CD4-positive, alpha-beta T cell (primary cell): ENCODE measurements at regions not wholly inside any gene's neighbourhood (a gene's known extent, or its start where the extent isn't known, plus 50 kb on each side); places are given as distances from the start of the nearest gene placed in this dataset.
"Not testable (repeated sequence)": the region's sequence is repeated elsewhere in the genome, so short reads cannot be mapped to it uniquely, and the experiment has no call there.

Experiments used
- ATAC-seq: fragments of 200-7000 bp; cut with Tn5 transposase; one replicate; pipeline ENCODE4 v1.10.0; 2022; ENCODE audit warnings: mild to moderate bottlenecking; ENCODE audit not compliant: poor library complexity
- CTCF ChIA-PET: fragments of 350-600 bp; sonication (Branson Sonifier 250); formaldehyde crosslinking; loops from one replicate; lab custom pipeline; 2021; ENCODE audit warnings: antibody characterized with exemption, inconsistent platforms; lab: Charles Lee
- POLR2A ChIA-PET: fragments of 350-600 bp; sonication (Branson Sonifier 250); formaldehyde crosslinking; loops from one replicate; lab custom pipeline; 2021; ENCODE audit warnings: antibody characterized with exemption, inconsistent platforms; lab: Charles Lee
- DNase-seq, 14 experiments: peaks; one replicate each; pipeline ENCODE4 v3.0.0-alpha.2; 2013 to 2020; ENCODE audit warnings: mixed read lengths in 2 of 14
- H3K27ac ChIP-seq, 2 donors: one replicate each; pipeline versions ENCODE4 v1.5.1 to v1.7.0; 2013; ENCODE audit warnings: low read length in 2 of 2, low read depth in 1 of 2, mild to moderate bottlenecking in 1 of 2
- H3K27me3 ChIP-seq, 2 experiments: 1 replicate in 1 of 2; 2 replicates in 1 of 2; pipeline versions ENCODE4 v1.6.1 to v1.7.0; 2013; ENCODE audit warnings: low read length in 2 of 2, control low read depth in 1 of 2, mild to moderate bottlenecking in 1 of 2, moderate library complexity in 1 of 2; ENCODE audit not compliant: insufficient read depth in 2 of 2, control insufficient read depth in 1 of 2
- H3K36me3 ChIP-seq: one replicate; pipeline ENCODE4 v1.6.1; 2013; ENCODE audit warnings: low read length, control low read depth; ENCODE audit not compliant: insufficient read depth
- H3K4me1 ChIP-seq: one replicate; pipeline ENCODE4 v1.6.1; 2013; ENCODE audit warnings: low read length, control low read depth; ENCODE audit not compliant: insufficient read depth
- H3K4me3 ChIP-seq: one replicate; pipeline ENCODE4 v1.5.1; 2013; ENCODE audit warnings: mild to moderate bottlenecking, low read length, moderate library complexity
- H3K9me3 ChIP-seq, 2 experiments: 1 replicate in 1 of 2; 2 replicates in 1 of 2; pipeline versions ENCODE4 v1.6.1 to v1.7.0; 2013; ENCODE audit warnings: low read length in 2 of 2, mild to moderate bottlenecking in 2 of 2, control low read depth in 1 of 2, moderate library complexity in 1 of 2; ENCODE audit not compliant: control insufficient read depth in 1 of 2, insufficient read depth in 1 of 2
- H3K27ac Mint-ChIP-seq: one replicate; pipeline ENCODE4 v1.8.0; 2020; ENCODE audit warnings: mixed read lengths
- H3K27me3 Mint-ChIP-seq: one replicate; pipeline ENCODE4 v1.8.0; 2021; ENCODE audit warnings: mixed read lengths
- H3K36me3 Mint-ChIP-seq: one replicate; pipeline ENCODE4 v1.8.0; 2021; ENCODE audit warnings: low read depth, mixed read lengths
- H3K4me1 Mint-ChIP-seq: one replicate; pipeline ENCODE4 v1.8.0; 2021; ENCODE audit warnings: low read depth, mixed read lengths
- H3K4me3 Mint-ChIP-seq: one replicate; pipeline ENCODE4 v1.8.0; 2020; ENCODE audit warnings: mild to moderate bottlenecking, mixed read lengths
- H3K9me3 Mint-ChIP-seq: one replicate; pipeline ENCODE4 v1.8.0; 2020; ENCODE audit warnings: mixed read lengths
- CTCF ChIP-seq: fragments of 200-600 bp; IDR thresholded peaks from one replicate; pipeline ENCODE4 v1.8.0; 2022; ENCODE audit warnings: antibody characterized with exemption, mild to moderate bottlenecking
- intact Hi-C, 2 experiments: fragments of 100-400 bp; cut with DNase I in 1 of 2; cut with micrococcal nuclease in 1 of 2; formaldehyde crosslinking; loops; one replicate each; pipeline versions ENCODE4 v1.15.1 to v1.9.0; 2023 to 2025; cut with DNase I, micrococcal nuclease

GRCh38 chr2:91422102-91422501 is 2730.6 kb downstream of the RPIA start:
- H3K4me1 ChIP-seq, H3K4me3 Mint-ChIP-seq, DNase-seq, H3K27ac ChIP-seq, CTCF ChIA-PET, H3K4me3 ChIP-seq, H3K27me3 Mint-ChIP-seq, POLR2A ChIA-PET, H3K27ac Mint-ChIP-seq, ATAC-seq, intact Hi-C loops, H3K27me3 ChIP-seq, H3K4me1 Mint-ChIP-seq, H3K36me3 ChIP-seq: not testable (repeated sequence)
- peaks cover 0 to 25% of the 10 kb centered on the region in 2 experiments for H3K9me3 ChIP-seq
- Mint-ChIP-seq H3K36me3 (peaks cover 24% of the 10 kb centered on the region), H3K9me3 (peaks cover 24% of the 10 kb centered on the region)

- peaks cover 12% of the 10 kb centered on the region for H3K36me3 Mint-ChIP-seq
- CTCF ChIA-PET, H3K4me1 ChIP-seq, H3K36me3 ChIP-seq, DNase-seq, H3K4me1 Mint-ChIP-seq, H3K4me3 Mint-ChIP-seq, H3K27ac Mint-ChIP-seq, H3K4me3 ChIP-seq, POLR2A ChIA-PET, H3K27me3 Mint-ChIP-seq, H3K27ac ChIP-seq, H3K27me3 ChIP-seq, intact Hi-C loops, ATAC-seq: not testable (repeated sequence)
- H3K9me3 Mint-ChIP-seq: peaks cover 12% of the 10 kb centered on the region
- peaks cover 0 to 11% of the 10 kb centered on the region in 2 experiments for H3K9me3 ChIP-seq
Measured at GRCh38 chr2:91427148-91427547, 2735.7 kb downstream of the RPIA start.

GRCh38 chr2:91441932-91442245 is 2750.4 kb downstream of the RPIA start:
- H3K4me3 ChIP-seq, DNase-seq, H3K9me3 Mint-ChIP-seq, H3K36me3 ChIP-seq, POLR2A ChIA-PET, H3K36me3 Mint-ChIP-seq, ATAC-seq, intact Hi-C loops, H3K27ac ChIP-seq, CTCF ChIA-PET, H3K4me3 Mint-ChIP-seq, H3K27ac Mint-ChIP-seq, H3K4me1 Mint-ChIP-seq: not testable (repeated sequence)
- H3K27me3 Mint-ChIP-seq: peaks cover 37% of the 10 kb centered on the region
- Histone ChIP-seq H3K27me3 (peaks cover 19 to 28% of the 10 kb centered on the region in 2 experiments), H3K9me3 (peaks cover 0 to 19% of the 10 kb centered on the region in 2 experiments), H3K4me1 (peaks cover 12% of the 10 kb centered on the region)

- peak in 7 of 14 experiments; percentile 1 to 37 (median 5) for DNase-seq
- peaks cover 6% of the 10 kb centered on the region for H3K9me3 Mint-ChIP-seq
- H3K4me3 Mint-ChIP-seq: no peak overlapping the region
- no peak overlapping the region for H3K4me3 ChIP-seq
- peaks cover 19 to 28% of the 10 kb centered on the region in 2 experiments for H3K27me3 ChIP-seq
- POLR2A ChIA-PET: no interaction called here
- H3K4me1 Mint-ChIP-seq: no peaks in the 10 kb centered on the region
- H3K9me3 ChIP-seq: peaks cover 0 to 19% of the 10 kb centered on the region in 2 experiments
- H3K27ac ChIP-seq: no peak overlapping the region
- intact Hi-C loops: no loop called here
- no peak for TF ChIP-seq CTCF
- H3K4me1 ChIP-seq: peaks cover 12% of the 10 kb centered on the region
- CTCF ChIA-PET: no interaction called here
- ATAC-seq: no peak
- H3K27ac Mint-ChIP-seq: no peak overlapping the region
- H3K27me3 Mint-ChIP-seq: peaks cover 33% of the 10 kb centered on the region
- no peaks in the 10 kb centered on the region for H3K36me3 ChIP-seq
- no peaks in the 10 kb centered on the region for H3K36me3 Mint-ChIP-seq
Measured at GRCh38 chr2:91442246-91442905, 2750.9 kb downstream of the RPIA start.

GRCh38 chr2:91442906-91443729 is 2751.6 kb downstream of the RPIA start:
- peak in 3 of 14 experiments; percentile 3 to 33 (median 10) for DNase-seq
- CTCF ChIA-PET: not testable (repeated sequence)
- peaks cover 33% of the 10 kb centered on the region for H3K27me3 Mint-ChIP-seq

GRCh38 chr2:91443730-91444115 is 2752.2 kb downstream of the RPIA start:
- DNase-seq, H3K36me3 ChIP-seq, ATAC-seq, H3K9me3 Mint-ChIP-seq, POLR2A ChIA-PET, CTCF ChIA-PET, H3K4me3 ChIP-seq, H3K27ac ChIP-seq, H3K4me3 Mint-ChIP-seq, H3K27ac Mint-ChIP-seq, H3K4me1 Mint-ChIP-seq, H3K36me3 Mint-ChIP-seq, intact Hi-C loops: not testable (repeated sequence)
- peaks cover 12% of the 10 kb centered on the region for H3K4me1 ChIP-seq
- peaks cover 33% of the 10 kb centered on the region for H3K27me3 Mint-ChIP-seq
- H3K9me3 ChIP-seq: peaks cover 0 to 19% of the 10 kb centered on the region in 2 experiments
- peaks cover 19 to 28% of the 10 kb centered on the region in 2 experiments for H3K27me3 ChIP-seq

More at GRCh38 chr2:91442906-91443729, 2751.6 kb downstream of the RPIA start:
- H3K27ac ChIP-seq, H3K4me3 ChIP-seq, ATAC-seq, H3K27ac Mint-ChIP-seq, H3K36me3 Mint-ChIP-seq, H3K36me3 ChIP-seq, H3K9me3 Mint-ChIP-seq, H3K4me1 Mint-ChIP-seq, intact Hi-C loops, H3K4me3 Mint-ChIP-seq, POLR2A ChIA-PET: not testable (repeated sequence)
- Histone ChIP-seq H3K4me1 (peaks cover 12% of the 10 kb centered on the region), H3K9me3 (peaks cover 0 to 19% of the 10 kb centered on the region in 2 experiments), H3K27me3 (peaks cover 19 to 28% of the 10 kb centered on the region in 2 experiments)
